Fibroblast of skin of right quadriceps (primary cell): ENCODE measurements at regions not wholly inside any gene's neighbourhood (a gene's known extent, or its start where the extent isn't known, plus 50 kb on each side); places are given as distances from the start of the nearest gene placed in this dataset.
A peak's percentile ranks its signal among the peaks of the same experiment; 100 is the strongest.
"Not testable (repeated sequence)": the region's sequence is repeated elsewhere in the genome, so short reads cannot be mapped to it uniquely, and the experiment has no call there.

Experiments used
- DNase-seq: peaks from one replicate; pipeline ENCODE4 v3.0.0-alpha.2; 2013

DNA sequence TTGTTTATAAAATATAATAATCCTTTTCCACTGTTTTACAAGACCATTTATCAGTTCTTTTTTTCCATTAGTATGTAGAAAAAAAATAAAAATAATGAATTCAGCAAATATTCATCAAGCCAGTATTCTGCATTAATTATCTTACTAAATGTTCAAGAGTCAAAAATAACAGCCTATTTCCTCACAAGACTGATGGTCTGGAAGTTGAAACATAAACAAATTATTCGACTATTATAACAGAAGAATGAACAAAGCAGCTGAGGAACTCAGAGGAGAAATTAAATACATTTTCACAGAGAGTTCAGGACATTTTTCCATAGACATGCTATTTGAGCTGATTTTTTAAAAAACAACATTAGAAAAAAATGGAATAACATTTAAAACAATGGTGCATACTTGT lies 2594.8 kb downstream of the ARAP2 start:
- DNase-seq: no peak

- DNase-seq: no peak
Measured at GRCh38 chr4:33650036-33650435, 2594.3 kb downstream of the ARAP2 start.

GRCh38 chr4:33658971-33659370 lies 2585.3 kb downstream of the ARAP2 start:
- no peak for DNase-seq

DNA sequence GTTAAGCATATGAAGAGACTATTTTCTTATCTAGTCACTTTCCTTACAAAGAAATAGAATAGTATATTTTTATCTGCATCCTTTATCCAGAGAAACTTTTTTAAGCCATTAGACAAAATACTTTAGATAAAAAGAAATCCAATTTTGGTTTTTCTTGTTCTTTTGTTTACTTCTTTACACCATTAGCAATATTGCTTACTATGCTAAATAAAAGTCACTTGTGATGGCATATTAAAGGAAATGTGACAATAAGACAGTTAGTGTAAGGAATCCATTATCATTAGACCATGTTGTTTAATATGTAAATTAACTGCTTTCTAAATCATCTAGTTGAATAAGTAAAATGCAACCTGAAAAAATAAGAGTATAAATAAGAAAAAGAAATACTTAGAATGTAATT lies 2582.7 kb downstream of the ARAP2 start:
- no peak for DNase-seq

- DNase-seq: no peak
Measured at GRCh38 chr4:33685939-33686338, 2558.4 kb downstream of the ARAP2 start.

- peak; percentile 6 for DNase-seq
Measured at GRCh38 chr4:33696041-33696440, 2548.3 kb downstream of the ARAP2 start.

- peak; percentile 23 for DNase-seq
Measured at GRCh38 chr4:33696586-33696985, 2547.7 kb downstream of the ARAP2 start.

DNA sequence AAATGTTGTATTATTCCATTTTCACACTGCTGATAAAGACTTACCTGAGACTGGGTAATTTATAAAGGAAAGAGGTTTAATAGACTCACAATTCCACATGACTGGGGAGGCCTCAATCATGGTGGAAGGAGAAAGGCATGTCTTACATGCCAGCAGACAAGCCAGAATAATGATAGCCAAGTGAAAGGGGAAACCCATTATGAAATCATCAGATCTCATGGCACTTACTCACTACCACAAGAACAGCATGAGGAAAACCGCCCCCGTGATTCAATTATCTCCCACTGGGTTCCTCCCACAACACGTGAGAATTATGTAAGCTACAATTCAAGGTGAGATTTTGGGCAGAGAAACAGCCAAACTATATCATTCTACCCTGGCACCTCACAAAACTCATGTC lies 2535.1 kb downstream of the ARAP2 start:
- peak; percentile 39 for DNase-seq

- DNase-seq: peak; percentile 42
Measured at GRCh38 chr4:33711826-33712225, 2532.5 kb downstream of the ARAP2 start.

DNA sequence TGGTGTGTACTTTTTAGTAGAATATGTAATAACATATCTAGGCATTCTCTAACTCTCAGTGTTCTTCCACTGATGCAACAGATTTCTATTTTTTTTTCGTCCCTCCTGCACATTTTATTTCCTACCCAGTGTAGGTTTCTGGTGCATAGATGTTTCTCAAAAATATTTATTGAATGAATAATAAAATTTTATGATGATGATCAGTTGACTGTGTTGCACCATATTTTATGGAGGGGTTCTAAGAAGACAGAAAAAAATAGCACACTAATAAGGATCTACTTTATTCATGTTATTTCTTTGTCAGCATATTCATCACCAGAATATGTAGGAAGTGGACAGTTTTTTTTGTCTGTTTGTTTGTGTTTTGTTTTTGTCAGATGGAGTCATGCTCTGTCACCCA lies 2529.3 kb downstream of the ARAP2 start:
- peak; percentile 32 for DNase-seq

- DNase-seq: peak; percentile 90
Measured at GRCh38 chr4:33715841-33716395, 2528.4 kb downstream of the ARAP2 start.

DNA sequence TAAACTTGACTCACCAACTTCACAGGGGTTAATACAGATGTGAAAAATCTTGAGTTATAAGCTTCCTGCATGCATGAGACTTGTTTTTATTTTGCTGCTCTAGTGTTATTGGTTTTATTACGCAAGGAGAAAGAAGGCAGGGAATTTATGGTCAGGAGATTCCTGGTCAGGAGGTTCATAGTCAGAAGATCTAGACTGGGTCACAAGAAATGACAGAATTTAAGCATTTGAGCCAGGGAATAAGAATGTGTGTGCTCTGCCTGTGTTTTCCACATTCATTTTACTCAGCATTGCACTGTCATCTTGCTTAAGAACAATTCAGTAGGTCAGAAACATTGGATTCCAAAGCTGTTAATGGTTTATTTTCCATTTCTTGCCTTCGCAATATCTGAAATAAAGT lies 2522.1 kb downstream of the ARAP2 start:
- DNase-seq: peak; percentile 60

GRCh38 chr4:33722800-33723516 lies 2521.4 kb downstream of the ARAP2 start:
- DNase-seq: peak; percentile 44

- DNase-seq: peak; percentile 4
Measured at GRCh38 chr4:33724685-33725084, 2519.6 kb downstream of the ARAP2 start.

DNA sequence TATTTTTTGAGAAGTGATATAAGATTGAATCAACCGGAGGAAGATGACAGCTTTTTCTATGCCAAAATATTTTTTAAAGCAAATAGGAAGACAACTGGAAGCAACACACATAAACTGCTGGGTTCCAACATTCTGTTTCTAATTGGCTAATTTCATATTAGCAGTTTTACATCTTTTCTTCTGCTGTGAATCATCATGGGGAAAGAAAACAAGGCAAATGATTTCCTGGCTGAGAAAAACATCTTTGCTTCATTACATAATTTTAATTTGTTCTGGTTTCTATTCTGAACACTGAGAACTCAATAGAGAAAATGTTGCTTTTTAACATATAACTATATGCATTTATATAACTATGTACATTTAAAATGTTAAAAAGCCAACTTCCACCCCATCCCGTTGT lies 2518.5 kb downstream of the ARAP2 start:
- DNase-seq: no peak

- DNase-seq: no peak
Measured at GRCh38 chr4:33737726-33738125, 2506.6 kb downstream of the ARAP2 start.

- DNase-seq: no peak
Measured at GRCh38 chr4:33739884-33740632, 2504.3 kb downstream of the ARAP2 start.

DNA sequence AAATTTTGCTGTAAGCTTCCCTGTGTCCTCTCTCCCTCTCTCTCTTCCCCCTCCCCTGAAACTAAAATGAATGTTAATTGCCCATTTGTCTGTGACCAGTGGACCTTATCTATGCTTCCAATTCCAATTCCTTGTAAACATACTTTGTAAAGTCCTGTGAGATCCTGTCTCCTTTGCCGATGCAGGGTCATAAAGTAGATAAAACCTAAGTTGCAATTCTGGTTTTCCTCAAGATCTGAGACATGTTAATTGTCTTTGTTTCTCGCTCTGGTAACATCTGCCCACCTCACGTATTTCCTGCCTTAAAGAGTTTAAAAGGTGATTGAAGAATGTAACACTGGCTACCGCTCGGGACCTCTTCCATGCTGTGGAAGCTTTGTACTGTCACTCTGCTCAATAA lies 2503.4 kb downstream of the ARAP2 start:
- DNase-seq: not testable (repeated sequence)

DNA sequence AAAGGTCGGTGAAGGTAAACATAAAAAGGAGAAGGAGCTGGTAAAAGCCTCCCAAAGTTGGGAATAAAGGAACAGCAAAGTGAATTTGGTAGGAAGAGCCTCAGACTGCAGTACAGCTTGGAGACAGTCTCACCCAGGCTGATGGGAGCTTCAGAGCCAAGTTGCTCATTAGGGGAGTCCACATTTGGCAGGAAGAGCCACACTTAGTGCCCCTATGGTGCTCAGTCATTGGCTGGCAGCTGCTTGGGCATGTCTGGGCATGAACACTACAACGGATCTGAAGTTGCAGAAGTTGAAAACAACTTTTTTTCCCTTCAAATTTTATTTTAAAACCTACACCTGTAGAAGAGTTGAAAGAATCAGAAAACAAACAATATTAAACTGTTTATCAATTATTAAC lies 2497.3 kb downstream of the ARAP2 start:
- no peak for DNase-seq

- DNase-seq: no peak
Measured at GRCh38 chr4:33751050-33751449, 2493.3 kb downstream of the ARAP2 start.

GRCh38 chr4:33772582-33772981 lies 2471.7 kb downstream of the ARAP2 start:
- DNase-seq: no peak

- DNase-seq: peak; percentile 76
Measured at GRCh38 chr4:33780952-33781791, 2463.1 kb downstream of the ARAP2 start.

DNA sequence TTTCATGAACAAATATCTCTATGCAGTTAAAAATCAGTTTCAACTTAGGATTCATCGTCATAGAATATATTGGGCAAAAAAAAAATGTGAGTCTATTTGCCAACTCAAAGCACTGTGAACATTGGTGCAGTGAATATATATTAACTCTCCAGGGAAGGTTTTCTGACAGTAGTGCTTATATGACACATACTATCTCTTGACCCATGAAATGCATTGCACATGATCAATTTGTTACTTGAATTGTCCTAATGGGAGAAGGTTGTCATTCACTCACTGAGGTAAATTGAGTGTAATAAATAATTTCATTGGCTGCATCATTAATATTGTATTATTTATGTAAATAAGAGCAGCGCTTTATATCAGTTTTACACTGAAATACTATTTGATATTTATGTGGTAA lies 2458.5 kb downstream of the ARAP2 start:
- DNase-seq: no peak
